Stimulated activated CD4-positive, alpha-beta T cell treated with anti-CD3 and anti-CD28 coated beads, Interleukin-15, amount 100 ng/mL, for 48 hours (primary cell): ENCODE measurements at regions not wholly inside any gene's neighbourhood (a gene's known extent, or its start where the extent isn't known, plus 50 kb on each side); places are given as distances from the start of the nearest gene placed in this dataset.

Experiments
- DNase-seq, 2 donors: peaks; one replicate each; pipeline ENCODE4 v3.0.0-alpha.2; 2020; ENCODE audit warnings: low read depth in 2 of 2

DNA sequence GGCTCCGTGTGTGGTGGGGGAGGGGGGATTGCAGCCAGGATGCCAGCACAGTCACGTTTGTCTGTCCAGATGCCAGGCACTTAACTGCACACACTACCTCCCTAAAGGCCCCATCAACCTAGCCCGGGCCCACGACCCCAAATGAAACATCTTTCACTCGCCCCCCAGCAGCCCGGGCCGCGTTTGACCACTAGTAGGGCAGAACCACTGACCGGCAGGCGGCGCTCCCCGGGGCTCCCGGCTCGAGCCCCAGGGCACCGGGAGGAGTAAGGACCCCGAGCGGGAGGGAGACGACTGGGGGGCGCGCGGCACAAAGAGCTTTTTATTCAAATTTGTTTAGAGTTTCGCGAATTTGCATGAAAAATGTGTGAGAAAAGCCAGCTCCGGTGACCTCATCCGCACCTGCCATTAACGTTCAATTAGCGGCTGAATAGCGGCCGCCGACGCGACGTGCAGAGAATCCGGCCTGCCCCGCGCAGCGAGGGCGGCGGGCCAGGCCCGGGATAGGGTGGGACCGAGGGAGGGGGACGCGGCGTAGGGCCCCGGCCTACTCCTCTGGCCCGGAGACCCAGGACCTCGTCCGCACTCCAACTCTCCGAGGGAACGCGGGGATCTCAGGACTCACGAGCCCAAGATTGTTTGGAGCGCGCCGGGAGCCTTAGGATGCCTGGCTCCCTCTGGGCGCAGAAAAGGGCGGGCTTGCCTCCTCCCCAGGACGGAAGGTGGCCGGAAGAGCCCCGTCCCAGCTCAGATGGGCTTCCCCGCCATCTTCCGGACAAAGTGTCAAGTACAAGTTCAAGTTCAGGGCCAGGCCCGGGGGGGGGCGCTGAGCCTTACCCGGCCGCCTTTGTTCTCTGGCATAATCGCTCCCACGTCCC, 64.9 kb upstream of the POLG start:
- DNase-seq, result no peak

DNA sequence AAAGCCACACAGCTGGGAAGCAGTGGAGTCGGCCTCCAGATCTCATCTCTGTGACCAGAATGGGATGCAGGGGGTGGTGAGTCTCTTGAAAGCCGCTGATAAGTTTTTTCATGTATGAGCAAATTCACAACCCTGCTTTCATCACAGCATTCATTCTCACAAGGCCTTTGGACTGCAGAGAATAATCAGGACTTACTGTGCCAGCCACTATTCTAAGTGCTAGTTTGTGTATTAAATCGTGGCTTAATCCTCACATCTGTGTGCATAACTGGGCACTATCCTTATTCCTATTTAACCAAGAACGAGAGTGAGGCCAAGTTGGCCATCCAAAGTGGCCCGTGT, 64.2 kb upstream of the POLG start:
- DNase-seq, result no peak

DNA sequence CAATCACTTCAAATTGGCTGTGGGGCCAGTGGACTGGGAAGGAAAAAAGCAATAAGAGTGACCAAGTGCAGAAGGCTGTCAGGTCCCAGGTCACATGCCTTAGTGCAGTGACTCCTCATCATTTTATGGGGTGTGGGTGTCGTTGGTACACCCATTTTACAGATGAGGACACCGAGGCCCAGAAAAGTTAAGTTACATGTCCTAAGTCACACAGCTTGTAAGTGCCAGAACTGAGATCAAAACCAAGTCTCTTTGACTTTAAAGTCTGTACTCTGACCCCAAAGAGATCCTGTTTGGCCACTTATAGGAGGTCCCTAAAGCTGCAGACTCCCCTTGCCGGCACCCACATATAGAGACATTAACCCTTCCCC, 63.0 kb upstream of the POLG start:
- DNase-seq, result no peak

DNA sequence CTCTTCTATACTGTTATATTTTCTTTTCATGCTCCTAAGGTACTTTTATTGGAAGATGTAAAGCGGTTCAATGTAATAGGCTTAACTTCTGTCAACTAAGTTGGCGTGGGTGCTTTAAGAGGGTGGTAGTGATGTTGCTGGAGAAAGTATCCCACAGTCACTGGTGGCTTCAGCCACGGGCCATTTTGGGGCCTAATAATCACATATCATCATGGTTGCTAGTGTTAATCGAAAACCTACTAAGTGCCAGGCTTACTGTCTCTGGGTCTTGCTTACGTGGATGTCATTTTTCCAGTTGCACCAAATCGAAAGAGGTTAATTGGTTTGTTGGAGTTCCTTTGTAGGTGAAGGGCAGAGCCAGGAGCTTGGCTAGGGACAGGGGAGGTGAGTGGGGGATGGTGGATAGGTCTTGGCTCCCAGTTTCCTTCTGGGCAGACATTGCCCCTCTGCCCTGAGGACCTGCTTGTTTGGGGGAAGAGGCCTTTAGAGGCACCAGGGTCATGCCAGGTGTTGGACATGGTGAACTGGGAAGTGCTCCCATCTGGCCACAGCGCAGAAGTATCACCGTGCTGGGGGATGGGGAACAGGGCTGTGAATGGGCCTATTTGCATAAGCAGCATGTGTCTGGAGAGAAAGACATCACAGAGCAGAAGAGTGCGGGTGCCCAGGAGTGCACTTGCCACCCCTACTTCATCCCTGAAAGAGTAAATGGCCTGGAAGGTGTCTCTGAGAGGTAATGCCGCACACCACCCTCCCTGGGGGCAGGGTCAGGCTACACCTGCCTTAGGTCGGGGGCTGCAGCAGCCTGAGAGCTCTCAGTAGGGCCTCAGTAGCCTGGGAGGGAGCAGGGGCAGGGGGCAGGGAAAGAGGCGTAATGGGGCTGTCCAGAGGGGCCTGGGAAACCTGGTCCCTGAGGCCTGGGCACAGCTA, 62.4 kb upstream of the POLG start:
- no peak for DNase-seq

DNA sequence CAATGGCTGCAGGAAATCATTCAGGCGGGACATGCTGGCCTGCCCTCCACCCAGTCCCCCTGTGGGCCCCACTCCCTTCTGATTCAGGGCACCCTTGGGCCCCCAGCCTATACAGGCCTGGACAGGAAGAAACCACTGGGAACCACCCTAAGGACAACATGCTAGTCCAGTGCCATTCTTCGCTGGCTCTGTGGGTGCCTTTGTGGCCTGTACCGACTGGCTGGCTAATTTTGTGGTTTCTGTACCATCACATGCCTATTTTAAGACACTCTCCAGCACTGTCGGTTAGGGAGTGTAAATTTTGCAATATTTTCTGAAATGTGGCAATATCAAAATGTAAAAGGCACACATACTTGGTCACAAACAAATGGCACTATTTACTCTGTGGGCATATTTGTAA, 61.4 kb upstream of the POLG start:
- DNase-seq, result no peak

DNA sequence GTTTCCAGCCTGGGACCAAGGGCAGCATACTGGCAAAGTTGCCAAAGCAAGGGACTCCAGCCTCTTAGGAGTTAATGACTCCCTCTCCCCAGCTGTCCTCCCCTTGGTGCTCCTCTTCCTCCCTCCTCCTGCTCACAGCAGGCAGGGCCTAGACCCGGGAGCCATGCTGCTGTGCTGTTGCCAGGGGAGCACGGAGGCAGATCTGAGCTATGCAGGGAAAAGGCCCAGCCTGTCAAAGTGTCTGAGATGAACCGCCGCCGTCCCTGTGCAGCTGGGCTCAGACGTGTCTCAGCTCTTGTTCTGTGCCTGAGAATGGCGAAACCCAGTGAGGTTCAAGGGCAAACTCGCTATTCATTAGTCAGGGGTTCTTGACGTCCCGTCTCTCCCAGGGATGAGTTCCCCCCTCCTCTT, 60.8 kb upstream of the POLG start:
- no peak for DNase-seq

DNA sequence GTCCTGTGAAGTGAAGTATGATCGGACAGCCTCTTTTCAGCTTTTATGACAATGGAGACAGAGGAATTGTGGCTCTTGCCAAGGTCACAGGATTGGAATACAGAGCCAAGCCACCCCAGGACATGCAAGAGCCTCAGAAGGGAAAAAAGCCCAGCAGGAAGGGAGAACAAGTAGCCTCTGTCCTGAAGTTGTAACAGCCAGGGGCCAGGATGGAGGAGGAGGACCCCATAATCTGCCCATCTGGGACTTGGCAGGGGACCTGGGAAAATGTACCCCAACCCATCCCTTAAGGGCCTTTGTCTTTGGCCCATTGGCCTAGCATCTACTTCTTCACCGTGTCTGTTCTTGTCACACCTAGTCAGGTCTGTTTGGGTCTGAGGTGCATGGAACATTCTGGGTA, 60.4 kb upstream of the POLG start:
- DNase-seq, result no peak

DNA sequence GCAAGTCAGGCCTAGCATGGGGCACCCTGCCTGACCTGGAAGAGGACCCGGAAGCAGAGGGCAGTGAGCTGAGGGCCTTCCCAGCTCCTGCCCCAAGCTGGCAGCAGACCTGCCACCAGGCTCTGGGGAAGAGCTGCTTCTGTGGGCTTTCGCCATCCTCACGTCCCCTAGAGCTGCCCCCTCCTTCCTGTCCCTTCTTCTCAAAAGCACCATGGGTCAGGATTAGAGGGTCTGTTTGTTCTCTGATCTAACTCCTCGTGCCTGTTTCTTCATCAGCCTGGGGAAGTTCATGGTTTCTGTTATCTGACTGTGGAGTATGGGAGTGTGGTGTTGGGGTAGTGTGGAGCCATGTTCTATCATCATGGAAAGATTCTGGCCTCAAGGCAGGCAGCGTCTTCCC, 58.4 kb upstream of the POLG start:
- DNase-seq, result no peak

DNA sequence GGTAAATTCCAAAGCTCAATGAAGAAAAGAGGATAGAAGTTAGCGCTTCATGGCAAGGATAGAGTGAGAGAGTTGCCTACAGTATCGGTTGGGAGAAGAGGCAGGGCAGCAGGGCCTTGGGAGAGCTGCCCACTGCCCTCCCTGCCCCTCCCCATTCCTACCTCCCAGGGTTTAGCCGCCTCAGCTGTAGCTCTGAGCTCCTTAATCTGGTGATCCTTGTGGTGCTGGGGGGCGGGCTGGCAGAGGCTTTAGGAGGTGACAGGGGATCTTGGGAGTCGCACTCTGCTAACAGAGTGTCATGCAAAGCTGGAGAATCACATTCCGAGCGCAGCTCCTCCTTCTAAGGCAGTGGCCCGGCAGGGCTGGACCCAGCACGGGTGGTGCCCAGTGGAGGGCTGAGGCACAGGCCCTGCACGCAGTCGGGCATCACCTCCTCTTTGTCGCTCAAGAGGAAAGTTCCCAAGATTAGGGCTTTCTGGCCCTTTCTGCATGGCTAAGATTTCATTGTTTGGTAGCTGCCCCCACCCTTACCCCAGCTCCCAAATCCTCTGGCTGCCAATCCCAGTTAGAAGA, 57.1 kb upstream of the POLG start:
- no peak for DNase-seq

DNA sequence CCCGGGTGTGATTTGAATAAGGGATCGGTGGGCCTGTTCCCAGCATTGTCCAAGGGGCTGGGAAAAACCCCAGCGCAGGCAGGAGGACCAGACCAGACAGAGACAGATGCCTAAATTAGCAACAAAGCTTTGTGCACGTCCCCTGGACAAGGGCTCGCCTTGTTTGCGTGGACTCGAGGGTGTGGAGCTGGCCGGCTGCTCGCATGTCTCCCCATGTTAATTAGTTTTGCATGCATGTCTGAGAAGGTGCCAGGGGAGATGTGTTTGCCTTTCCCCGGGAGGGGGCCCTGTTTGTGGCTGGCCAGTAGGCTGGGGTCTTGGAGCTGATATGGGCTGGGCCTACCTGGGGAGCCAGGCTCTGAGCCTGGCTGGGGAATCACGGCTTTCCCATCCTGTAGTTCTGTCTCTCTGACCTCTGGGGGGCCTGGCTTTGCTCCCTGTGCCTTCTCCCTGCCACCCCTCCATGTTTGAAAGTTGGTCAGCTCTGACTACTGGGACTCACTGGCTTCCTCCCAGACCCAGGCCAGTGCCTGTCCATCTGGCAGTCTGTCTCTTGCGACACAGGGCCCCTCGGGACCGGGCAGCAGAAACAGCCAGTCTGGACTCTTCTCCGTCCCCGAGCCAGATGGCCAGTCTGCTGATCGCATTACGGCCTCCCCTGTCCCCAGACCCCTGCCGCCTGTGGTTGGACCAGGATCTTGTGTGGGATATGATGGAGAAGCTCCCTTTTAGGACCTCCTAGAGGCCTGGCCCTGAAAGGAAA, 55.4 kb upstream of the POLG start:
- no peak for DNase-seq

DNA sequence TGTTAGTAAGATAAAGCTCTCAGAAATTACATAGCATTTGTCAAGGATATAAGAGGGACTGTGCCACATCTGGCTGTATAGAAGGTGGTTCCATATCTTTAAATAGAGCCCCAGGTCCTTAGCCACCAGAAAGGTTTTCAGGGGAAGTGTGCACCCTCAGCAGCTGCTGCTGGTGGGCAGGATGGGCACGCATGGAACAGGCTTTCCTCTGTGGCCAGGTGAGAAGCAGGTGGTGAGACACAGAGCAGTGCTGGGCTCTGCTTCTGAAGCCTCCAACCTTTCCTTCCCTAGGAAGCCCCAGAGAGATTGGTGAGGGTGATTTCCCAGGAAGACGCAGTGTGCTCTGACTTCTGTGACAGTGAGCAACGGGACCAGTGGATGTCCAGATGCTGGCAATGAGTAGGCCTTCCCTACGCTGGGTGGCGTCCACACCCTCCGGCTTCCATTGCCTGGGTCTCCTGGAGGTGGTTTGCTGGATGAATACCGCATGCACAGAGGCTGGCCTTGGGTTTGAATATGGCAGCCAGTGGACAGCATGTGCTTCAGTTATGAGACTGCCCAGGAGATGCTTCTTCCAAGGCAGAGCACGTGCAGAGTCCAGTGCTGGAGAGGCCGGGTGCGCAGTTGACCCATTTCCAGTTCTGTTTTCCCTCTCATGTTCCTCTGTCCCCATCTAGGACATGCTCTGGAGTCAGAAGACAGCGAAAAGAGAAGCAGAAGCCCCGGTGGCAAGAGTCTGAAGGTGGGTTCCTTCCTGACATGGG, 52.7 kb upstream of the POLG start:
- DNase-seq, result no peak

DNA sequence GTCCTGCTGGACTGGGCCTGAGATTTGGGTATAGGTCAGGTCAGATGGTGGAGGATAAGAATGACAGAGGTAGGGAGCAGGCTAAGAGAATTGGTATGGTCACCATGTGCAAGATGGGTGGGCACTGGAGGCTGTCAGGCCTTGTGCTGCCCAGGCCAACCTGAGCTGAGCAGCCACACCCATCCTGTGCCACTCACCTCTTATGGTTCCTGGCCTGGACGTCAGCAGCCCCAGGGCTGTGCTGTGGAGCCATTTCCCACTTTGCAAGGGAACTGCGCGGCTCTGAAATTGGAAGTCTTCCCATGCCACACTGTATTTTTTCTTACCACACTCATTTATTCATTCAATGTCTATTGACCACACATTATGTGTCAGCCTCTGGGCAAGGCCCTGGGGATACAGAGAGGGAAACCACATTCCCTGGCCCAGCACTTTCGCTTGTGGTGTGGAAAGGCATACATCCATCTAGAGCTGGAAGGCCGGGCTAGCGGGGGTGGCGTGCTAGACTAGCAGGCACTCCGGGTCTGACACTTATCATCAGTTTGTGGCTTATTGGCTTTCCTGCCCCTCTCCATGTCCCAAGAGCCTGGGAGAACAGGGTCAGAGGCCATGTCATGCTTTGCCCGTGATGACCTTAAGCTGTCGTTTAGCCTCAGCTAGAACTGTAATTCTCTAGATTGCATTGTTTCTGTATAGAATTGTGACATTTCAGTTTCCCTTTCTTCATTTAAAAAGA, 51.1 kb upstream of the POLG start:
- DNase-seq, result no peak
